Muscle of leg (tissue), 3 donors: ENCODE measurements at regions not wholly inside any gene's neighbourhood (a gene's known extent, or its start where the extent isn't known, plus 50 kb on each side); places are given as distances from the start of the nearest gene placed in this dataset.

Experiments
- DNase-seq: peaks from one replicate; pipeline ENCODE4 v3.0.0; 2013
- H3K27ac ChIP-seq: one replicate; pipeline ENCODE4 v1.5.1; 2013; ENCODE audit warnings: mild to moderate bottlenecking, low read length, control low read depth
- H3K27me3 ChIP-seq: one replicate; pipeline ENCODE4 v1.6.1; 2013; ENCODE audit warnings: low read length; ENCODE audit not compliant: control insufficient read depth, insufficient read depth
- H3K36me3 ChIP-seq: one replicate; pipeline ENCODE4 v1.6.1; 2013; ENCODE audit warnings: low read length; ENCODE audit not compliant: control insufficient read depth, insufficient read depth
- H3K4me1 ChIP-seq: one replicate; pipeline ENCODE4 v1.6.1; 2013; ENCODE audit warnings: low read length; ENCODE audit not compliant: control insufficient read depth, insufficient read depth
- H3K4me3 ChIP-seq: one replicate; pipeline ENCODE4 v1.5.1; 2013; ENCODE audit warnings: low read length, control low read depth
- H3K9me3 ChIP-seq: replicated peaks from 2 replicates; pipeline ENCODE4 v1.6.1; 2013; ENCODE audit warnings: low read depth, low read length; ENCODE audit not compliant: control insufficient read depth
- WGBS: methylation state at CpG from one replicate; pipeline ENCODE4 v1.1.5; 2013; ENCODE audit warnings: missing lambda C conversion rate; ENCODE audit not compliant: insufficient coverage; 5-methylcytosine and 5-hydroxymethylcytosine counted together

GRCh38 chr17:81345228-81346089 lies 49.8 kb upstream of the BAHCC1 start:
- Histone ChIP-seq H3K4me1 (peaks cover 57% of the 10 kb centered on the region), H3K36me3 (peaks cover 6% of the 10 kb centered on the region), H3K9me3 (no peaks in the 10 kb centered on the region), H3K27me3 (no peaks in the 10 kb centered on the region), H3K27ac (peak overlapping the region; percentile 97), H3K4me3 (peak overlapping the region; percentile 98)
- WGBS, result under 1% methylated on average over 75 of the region's 95 CpGs
- DNase-seq, result peak; percentile 90
